Hematopoietic multipotent progenitor cell treated with erythropoietin and hydrocortisone succinate and interleukin-3 and kit ligand, for 6 days (in vitro differentiated cells): ENCODE measurements at regions not wholly inside any gene's neighbourhood (a gene's known extent, or its start where the extent isn't known, plus 50 kb on each side); places are given as distances from the start of the nearest gene placed in this dataset.
"Not testable (repeated sequence)": the region's sequence is repeated elsewhere in the genome, so short reads cannot be mapped to it uniquely, and the experiment has no call there.

Experiments used
- DNase-seq: peaks from one replicate; pipeline ENCODE4 v3.0.0-alpha.2; 2015

DNA sequence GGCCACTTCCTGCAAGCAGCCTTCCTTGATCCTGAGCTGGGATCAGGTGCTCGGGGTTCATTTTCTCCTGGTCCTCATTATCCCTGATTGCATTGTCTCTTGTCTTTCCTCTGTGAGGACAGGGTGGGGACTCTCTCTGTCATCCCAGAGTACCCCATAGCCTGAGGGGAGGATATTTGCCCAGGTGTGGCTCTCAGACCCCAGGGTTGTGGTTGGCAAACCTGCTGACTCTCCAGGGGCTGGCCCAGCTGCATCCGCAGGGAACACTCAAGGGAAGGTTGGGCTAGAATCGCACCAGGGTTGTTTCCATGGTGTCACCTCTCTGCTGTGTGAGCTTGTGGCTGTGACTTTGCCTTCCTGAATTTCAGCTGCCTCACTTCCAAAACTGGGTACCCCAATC lies 276.8 kb upstream of the C1orf174 start:
- DNase-seq = no peak

DNA sequence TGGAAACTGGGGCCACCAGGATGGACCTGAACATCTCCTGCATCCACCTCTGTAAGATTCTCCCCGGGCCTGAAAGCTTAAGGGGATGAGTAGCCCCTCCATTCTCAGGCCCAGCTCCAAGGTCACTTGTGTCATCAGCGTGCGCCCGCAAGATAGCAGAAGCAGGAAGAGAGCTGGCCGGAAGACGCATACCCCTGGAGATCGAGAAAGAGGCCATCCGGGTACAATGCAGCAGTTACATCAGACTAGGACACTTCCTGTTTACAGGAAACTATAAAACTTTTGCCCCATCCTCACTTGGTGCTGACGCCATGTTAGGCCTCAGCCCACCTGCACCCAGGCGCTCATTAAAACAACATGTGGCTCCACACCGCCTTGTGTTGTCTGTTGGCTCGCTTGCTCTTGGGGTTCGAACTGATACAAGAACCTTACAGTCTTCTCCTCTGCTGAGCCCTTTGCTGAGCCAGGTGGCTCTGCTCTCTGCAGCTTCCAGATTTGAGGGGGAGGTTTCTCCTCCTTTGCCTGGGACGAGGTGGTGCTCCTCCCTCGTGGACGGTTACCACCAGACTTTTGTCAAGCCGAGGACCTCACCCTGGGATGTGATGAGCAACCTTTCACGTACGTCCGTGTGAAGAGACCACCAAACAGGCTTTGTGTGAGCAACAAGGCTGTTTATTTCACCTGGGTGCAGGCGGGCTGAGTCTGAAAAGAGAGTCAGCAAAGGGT lies 277.5 kb upstream of the C1orf174 start:
- DNase-seq = no peak

DNA sequence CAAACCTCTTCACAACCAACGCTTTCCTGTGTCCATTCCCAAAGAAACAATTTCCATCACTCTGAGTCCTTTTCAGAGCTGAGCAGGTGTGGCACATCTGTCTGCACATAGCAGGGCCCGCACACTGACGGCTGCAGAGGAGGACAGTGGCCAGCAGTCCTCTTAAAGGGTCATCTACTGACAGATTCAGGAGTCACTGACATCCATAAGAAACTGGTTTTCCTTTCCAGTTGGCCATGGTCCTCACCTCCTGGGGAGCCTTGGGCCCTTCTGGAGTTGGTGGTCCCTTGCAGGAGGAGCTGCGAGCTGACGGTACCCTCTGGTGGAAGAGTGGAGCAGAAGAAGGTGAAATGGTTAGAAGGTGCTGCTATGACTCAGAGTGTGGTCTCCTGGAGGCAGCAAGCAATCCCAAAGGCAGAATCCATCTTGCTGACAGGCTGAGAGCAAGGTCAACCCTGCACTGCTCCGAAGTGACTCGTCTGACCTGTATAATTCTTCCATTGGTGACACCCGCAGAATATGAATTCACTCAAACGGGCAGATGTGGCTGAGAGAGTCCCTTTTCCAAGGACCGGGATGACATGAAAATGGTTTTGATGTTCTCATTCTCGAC lies 278.5 kb upstream of the C1orf174 start:
- no peak for DNase-seq

DNA sequence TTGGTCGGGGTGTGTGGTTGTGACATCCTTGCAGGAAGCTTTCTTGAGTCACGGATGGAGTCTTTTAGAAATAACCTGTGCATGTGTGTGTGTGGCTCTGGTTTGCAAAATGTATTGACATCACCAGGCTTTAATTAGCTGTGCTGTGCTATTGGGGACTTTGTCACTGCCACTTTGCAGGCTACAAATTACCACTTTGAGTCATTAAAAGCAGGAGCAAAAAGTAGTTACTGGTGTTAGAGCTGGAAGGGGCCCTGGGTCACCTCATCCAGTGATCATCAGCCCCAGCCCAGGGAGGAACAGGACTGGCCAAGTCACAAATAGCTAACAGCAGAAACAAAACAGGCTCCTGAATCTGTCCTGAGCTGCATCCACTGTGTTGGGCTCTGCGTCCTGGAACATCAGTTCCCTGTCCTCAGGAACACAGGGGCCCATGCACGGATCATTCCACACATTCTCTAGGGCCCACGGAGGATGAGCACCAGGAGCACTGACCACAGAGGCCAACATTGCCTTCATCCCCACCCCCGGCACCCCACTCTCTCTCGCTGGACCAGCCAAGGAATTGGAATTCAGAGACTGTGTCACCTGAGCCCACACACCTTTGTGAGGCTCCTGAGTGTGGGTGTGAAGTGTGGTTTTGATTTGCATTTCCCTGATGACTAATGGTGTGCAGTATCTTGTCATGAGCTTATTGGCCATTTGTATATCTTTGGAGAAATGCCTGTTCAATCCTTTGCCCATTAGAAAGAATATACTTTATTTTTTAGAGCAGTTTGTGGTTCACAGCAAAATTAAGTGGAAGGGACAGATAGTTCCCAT lies 280.1 kb upstream of the C1orf174 start:
- no peak for DNase-seq

DNA sequence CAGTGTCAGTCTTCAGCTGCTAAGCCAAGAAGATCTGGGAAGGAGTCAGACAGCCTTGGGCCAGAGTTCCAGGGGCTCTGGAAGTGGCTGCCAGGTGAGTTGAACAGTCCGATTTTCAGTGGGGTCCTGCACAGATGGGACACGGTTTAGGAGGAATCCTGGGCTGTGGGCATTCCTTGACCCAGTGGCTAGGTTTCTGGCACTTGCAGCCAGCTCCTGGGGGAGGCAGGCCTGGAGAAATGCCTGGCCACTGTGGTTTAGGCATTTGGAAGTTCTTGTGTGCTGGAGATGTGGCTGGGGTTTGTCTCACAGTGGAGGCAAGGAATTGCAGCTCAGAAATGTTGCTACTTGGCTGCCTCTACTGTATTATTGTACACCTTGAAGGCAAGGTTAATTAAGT lies 286.4 kb upstream of the C1orf174 start:
- not testable (repeated sequence) for DNase-seq

DNA sequence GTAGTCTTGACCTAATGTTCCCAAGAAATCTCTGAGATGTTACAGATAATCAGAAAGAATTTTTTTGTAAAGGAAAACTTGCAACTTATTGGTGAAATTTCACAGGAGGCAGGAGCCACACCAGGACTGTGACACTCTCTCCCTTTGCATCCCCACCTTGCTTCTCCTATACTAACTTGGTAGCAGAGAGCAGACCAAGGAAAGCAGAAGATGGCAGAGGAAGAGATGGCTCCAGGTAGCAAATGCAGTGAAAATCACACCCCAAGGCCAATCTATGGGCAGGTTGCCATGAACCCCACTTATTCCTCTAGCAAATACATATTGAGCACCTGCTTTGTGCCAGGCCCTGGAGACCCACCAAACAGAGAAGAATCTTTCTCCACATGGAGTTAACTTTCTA lies 303.4 kb upstream of the C1orf174 start:
- DNase-seq = no peak

DNA sequence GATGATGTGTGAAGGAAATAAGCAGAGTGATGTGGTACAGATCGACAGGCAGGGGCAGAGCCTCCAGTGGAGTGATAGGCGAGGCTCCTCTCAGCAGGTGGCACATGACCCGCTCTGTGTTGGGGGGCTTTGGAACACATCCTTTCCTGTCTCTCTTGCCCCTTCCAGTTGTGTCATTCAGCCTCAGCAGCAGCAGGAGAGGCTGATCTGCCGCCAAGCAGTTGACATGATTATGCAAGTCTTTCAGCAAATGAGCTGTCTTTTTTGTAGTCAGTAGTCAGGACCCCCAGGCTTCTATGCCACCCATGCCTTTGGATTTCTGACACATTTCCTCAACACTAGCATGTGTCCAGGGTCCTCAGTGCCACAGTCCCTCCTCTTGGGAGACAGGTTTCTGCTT lies 307.1 kb upstream of the C1orf174 start:
- no peak for DNase-seq

DNA sequence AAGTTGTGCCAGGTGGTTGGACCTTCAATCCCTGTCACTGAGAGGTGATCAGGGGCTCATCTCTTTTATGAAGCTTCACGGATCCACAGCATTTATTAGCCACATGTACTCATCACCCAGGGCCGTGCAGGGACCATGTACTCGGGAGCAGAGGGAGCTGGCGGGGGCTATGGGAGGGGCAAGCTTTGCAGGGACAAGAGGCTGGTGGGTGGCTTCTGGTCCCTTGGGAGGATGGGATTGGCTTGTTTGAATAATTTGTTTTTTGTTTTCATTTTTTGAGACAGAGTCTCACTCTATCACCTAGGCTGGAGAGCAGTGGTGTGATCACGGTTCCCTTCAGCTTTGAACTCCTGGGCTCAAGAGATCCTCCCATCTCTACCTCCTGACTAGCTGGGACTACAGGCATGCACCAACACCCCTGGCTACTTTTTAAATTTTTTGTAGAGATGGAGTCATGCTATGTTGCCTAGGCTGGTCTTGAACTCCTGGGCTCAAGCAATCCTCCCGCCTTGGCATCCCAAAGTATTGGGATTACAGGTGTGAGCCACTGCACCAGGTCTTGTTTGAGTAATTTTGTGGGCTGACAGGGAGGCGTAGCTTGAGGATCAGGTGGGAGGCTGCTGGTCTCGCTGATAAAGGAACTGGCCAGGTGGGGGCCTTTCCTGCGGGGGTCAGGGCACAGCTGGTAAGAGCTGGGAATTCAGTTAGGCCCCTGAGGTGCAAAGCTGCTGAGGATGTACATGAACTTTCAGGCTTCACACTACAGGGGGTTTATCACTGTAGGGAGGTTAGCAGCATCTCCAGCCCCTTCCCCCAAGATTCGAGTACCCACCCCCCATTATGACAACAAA lies 308.0 kb upstream of the C1orf174 start:
- no peak for DNase-seq

DNA sequence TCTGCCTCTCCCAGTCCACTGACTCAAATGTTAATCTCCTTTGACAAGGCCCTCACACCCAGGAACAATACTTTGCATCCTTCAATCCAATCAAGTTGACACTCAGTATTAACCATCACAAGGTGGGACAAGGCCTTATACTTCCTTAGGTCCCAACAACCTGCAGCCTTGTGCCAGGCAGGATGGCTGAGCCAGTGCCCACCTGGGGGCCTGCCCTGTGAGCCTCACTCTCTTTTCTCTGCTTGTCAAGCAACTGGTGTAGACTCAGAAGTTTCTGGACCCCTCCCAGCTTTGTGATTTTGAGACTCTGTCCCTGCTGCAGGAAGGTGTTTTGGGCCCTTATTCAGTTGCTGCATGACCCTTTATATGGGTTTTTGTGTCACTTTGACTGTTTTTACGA lies 310.0 kb upstream of the C1orf174 start:
- no peak for DNase-seq

DNA sequence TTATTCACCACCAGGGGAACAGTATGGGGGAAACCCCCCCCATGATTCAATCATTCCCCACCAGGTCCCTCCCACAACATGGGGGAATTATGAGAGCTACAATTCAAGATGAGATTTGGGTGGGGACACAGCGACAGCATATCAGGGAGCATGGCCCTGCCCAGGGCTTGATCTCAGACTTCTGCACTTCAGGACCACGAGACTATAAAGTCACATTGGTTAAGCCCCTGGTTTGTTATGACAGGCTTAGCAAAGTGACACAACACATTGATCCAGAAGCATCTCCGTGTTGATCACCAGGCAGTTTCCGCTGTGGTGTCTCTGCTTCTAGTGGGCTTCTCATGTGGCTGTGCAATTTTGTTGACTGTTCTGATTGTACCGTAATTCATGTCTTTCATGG lies 312.7 kb upstream of the C1orf174 start:
- no peak for DNase-seq

DNA sequence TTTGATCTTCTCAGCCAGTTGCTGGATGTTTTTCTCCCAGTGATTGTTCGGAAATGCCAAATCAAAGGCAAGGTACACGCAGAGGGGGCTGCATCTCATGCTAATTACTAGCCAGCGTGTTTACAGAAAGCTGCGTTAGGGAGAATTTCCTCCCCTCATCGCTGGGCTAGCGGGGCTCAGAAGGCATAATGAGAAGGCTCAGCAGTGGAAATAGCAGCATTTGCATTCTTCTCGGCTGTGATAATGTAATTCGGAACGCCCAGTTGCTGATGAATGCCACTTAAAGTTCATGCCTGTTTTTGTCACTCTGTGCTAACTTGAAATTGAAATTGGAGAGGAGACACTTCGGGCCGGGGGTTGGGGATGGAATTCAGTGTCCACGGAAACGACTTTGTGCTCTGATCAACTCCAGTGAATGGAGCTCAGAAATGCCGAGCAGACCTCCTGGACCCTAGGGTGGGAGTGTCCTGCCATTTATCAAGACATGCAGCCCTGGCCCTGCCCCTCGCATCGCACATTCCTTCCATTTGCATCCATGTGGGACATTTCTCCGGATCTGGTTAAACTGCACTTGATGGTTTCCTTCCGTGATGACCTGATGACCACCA lies 313.4 kb upstream of the C1orf174 start:
- DNase-seq = no peak

DNA sequence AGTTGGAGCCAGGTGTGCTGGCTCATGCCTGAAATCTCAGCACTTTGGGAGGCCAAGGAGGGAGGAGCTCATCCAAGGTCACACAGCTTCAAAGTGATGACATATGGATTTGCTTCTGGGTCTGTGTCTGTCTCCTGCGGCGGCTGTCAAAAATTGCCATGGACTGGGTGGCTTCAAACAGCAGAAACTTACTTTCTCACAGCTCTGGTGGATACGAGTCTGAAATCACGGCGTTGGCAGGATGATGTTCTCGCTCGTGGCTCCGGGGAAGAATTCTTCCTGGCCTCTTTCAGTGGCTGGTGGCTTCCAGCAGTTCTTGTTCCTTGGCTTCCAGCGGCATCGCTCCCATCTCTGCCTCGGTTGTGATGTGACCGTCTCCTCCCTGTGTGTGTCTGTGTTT lies 314.8 kb upstream of the C1orf174 start:
- no peak for DNase-seq

DNA sequence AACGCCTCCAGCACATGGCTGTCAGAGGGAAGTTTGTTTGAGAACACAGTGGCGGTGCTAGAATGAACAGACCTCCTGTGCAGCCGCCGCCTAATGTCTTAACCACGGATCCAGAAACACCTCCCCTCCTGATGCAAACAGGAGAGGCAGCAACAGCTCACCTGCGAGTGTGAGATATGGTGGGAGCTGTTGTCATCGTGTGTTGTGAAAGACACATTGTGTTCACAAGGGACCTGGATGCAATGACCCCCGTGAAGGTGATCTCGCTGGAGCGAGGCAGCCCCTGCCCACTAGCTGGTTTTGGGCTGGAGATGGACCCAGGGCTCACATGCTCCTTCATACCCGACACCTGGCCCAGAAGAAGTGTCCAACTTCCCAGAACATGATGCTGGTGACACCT lies 315.3 kb upstream of the C1orf174 start:
- no peak for DNase-seq

DNA sequence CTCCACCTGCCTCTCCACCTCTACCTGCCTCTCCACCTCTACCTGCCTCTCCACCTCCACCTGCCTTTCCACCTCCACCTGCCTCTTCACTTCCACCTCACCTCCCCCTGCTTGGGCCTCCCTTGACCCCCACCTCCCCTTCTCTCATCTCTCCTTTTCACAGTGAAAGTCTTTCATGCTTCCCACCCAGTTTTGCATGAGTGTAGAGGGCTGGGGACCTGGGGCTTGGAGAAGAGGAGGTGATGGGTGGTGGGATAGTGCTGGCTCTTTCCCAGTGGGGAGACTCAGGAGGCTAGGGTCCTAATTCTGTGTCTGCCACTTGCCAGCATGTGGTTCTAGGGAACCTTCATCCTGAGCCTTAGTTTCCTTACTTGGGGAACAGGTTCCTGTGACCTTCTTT lies 316.2 kb upstream of the C1orf174 start:
- DNase-seq = no peak

DNA sequence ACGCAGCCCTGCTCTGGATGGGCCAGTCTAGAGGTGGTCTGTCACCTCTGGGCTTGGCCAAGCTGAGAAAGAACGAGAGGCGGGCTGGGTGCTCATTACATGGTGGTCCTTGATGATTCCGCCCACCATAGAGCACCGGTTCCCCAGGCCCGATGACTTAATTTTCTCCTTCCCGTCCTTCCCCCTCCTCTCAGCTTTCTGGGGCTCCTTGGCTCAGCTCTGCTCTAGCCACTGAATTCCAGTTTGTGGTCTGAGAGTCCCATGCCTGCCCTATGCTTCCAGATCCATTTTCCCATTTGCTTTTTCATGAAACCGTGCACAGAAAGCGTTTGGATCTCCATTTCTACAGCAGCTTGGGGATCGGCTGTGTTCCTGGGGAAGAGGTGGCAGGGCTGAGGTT lies 318.5 kb upstream of the C1orf174 start:
- DNase-seq = no peak

DNA sequence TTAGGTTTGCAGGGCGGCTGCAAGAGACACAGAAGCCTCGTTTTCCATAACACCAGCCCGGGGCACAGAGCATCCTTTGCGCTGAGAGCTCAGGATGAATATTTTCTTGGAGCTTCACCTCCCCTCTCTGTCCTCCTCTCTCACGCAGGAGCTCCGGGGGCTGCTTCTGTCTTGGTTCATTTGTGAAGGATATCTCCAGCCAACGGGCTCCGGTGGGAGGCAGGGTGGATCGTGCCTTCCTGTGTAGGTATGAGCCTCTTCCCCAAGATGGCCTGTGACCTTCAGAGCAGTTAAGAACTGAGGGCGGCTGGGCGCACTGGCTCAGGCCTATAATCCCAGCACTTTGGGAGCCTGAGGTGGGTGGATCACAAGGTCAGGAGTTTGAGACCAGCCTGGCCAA lies 319.0 kb upstream of the C1orf174 start:
- DNase-seq = no peak

DNA sequence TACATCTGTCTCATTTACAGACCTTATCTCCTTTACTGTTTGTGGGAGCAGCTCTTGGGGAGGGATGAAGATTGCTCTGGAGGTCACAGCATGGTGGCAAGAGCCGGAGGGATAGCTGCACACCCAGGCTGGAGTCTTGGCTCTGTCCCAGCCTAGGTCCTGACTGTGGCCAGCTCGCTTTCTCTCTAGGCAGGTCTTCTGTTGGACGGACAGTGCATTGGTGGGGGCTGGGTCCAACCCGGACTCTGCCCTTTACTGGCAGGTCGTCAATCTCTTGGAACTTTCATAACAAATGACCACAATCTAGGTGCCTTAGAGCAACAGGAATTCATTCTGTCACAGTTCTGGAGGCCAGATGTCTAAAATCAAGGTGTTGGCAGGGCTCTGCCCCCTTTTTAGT lies 319.8 kb upstream of the C1orf174 start:
- DNase-seq = no peak

DNA sequence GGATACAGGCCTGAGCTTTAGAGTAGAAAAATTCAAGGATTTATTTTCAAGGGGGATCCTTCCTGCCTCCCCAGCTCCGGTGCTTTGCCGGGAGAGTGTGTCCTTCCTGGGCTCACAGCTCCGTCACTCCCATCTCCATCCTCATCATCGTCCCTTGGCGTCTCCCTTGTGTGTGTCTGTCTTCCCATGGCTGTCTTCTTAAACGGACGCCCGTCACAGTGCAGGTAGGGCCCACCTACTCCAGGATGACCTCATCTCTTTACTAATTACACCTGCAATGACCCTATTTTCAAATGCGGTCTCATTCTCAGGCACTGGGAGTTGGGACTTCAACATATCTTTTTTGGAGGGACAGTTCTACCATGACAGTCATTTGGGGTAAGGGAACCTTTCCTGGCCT lies 320.3 kb upstream of the C1orf174 start:
- no peak for DNase-seq

DNA sequence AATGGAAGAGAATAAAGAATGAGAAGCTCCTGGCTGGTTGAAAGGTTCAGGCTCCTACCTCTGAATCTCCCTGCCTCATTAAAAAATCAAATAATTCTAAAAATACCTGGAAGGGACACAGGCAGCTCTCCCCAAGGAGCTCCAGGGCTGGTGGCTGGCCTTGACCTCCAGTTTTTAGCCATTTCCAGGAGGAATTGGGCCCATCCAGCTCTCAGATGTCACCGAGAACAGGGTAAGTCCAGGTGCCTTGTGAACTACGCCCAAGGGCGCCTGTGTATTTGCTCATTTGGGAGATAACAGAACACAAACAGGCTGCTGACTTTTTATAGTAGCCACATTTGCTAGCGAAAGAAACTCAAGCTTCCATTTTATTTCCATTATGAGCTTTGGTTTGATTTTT lies 321.0 kb upstream of the C1orf174 start:
- DNase-seq = no peak

DNA sequence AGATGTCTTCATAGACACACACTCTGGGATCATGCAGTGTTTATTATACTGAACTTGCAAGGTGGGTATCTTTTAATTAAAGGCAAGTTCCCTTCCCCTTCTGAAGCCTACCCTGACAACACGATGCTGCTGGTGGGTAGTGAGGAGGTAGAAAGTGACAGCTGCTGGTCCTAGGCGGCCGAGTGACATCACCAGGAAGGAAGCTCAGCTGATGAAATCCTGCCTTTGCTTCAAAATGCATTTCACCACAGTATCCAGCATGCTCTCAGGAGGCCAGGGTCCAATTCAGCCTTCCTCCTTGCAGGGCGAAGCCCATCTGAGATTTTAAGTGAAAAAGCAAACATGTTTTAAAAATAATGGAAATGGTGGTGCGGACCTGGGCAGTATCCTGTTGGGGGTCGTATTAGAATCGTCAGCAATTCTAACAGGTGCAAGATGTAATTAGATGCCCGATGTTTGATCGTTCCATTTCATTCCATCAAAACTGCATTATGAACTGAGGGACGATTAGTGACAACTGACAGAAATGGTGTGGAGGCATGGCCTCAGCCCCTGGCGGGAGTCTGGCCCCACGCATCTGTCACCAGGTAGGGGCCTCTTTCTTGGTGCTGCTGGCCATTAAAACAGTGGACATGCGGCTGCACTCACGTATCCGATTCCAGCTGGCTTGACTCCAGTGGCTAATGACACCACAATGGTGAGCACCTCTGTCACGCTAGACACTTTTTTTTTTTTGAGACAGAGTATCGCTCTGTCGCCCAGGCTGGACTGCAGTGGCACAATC lies 324.8 kb upstream of the C1orf174 start:
- no peak for DNase-seq

DNA sequence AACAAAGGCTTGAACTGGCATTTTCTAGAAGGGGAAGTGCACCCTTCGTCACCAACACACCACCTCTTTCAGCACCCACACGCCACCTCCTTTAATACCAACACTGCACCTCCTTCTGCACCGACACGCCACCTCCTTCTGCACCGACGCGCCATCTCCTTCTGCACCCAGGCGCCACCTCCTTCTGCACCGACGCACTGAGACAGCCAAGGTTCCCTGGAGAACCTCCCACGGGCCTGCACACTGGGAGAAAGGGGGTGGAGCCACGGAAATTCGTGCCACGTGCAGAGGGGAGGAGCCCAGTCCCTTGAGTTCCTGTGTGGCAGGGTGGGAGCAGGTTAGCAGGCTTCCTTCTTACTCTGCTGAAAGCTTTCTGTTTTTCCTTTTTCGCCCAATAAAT lies 327.9 kb upstream of the C1orf174 start:
- no peak for DNase-seq

DNA sequence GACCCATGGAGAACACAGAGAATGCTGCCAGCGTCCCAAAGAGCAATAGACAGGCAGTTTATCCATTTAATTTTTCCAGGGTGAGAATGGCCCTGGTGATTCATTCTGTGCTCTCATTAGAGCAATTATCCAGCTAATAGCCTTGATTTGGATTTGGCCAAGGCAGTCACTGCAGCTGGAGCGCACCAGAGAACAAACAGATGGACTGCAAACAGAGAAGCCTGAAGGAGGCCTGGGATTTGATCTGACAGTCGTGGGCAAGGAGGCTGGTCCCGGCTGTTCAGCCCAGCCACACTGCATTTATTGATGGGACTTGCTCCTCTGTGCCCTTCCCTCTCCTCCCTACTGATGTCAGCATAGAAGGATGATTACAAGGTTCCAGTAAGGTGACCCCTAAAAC lies 353.9 kb upstream of the C1orf174 start:
- no peak for DNase-seq
